GM19328 (cell line): ENCODE measurements at regions not wholly inside any gene's neighbourhood (a gene's known extent, or its start where the extent isn't known, plus 50 kb on each side); places are given as distances from the start of the nearest gene placed in this dataset.

Experiments
- ATAC-seq: cut with Tn5 transposase; IDR thresholded peaks from one replicate; pipeline ENCODE4 v1.9.1; 2021; ENCODE audit warnings: mild to moderate bottlenecking, moderate library complexity; ENCODE audit not compliant: unreplicated experiment

DNA sequence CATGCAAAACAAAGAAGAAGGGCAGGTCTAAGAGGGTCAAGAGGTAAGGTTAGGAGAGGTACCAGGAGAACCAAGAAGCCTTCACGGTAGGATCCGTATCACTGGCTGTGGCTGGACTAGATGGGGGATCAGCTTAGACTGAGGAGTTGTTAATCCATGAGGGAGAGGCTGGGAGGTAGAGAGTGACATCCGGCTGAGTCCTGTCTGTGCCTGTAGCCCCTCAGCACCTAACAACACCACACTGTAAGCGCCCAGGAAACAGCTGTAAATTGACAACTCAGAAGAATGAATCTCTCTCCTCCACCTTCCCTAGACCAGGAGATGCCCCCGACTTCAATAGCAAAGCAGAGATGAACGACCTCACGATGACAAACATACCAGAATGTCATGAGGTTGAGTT lies 199.4 kb upstream of the RPL38 start:
- no peak for ATAC-seq

DNA sequence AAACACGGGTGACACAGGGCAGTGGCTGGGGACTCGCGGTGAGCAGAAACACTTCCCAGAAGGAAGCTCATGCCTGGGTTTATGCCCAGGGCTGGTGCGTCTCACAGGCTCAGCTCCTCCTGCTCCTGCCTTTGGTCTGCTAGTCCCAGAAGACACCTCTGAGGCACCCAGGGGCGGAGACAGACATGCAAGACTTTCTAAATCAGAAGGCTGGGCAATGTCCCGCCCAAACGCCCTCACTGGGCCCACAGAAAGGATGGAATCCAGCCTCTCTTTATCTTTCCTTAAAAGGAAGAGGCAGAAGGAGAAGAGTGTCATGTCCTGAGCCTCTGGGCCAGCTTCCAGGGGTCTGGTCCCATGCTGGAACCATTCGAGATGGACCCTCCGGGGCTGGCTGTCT lies 197.7 kb upstream of the RPL38 start:
- no peak for ATAC-seq

DNA sequence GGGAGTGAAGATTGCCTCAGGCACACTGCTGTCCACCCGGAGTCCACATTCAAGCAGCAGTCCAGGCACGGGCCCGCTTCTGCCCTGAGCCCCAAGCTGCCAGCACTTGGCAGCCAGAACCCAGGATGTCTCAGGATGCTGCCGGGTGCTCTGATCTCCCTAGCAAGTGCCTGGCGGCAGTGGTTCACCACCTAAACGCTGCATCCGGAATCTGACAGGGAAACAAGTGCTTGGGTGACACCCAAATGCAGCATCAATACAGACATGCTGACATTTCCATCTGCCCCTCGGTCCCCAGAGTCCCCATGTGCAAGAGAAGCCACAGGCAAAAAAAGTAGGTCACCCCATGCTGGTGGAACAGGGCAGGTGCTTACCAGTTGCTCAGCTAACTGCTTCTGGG lies 197.1 kb upstream of the RPL38 start:
- no peak for ATAC-seq

DNA sequence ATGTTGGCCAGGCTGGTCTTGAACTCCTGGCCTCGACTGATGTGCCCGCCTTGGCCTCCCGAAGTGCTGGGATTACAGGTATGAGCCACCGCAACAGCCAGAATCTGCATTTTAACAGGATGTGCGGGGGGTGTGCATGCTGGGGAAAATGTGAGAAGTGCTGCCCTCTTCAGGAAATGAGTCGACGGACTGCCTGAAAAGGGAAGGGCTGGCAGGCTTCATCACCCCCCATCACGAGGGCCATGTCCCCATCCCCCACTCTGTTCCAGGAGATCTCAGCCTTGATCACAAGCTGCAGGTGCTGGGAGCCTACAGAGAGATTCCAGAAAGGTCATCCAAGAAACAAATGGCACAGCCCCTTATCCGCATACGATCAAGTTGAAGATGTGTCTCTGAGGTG lies 195.3 kb upstream of the RPL38 start:
- no peak for ATAC-seq

DNA sequence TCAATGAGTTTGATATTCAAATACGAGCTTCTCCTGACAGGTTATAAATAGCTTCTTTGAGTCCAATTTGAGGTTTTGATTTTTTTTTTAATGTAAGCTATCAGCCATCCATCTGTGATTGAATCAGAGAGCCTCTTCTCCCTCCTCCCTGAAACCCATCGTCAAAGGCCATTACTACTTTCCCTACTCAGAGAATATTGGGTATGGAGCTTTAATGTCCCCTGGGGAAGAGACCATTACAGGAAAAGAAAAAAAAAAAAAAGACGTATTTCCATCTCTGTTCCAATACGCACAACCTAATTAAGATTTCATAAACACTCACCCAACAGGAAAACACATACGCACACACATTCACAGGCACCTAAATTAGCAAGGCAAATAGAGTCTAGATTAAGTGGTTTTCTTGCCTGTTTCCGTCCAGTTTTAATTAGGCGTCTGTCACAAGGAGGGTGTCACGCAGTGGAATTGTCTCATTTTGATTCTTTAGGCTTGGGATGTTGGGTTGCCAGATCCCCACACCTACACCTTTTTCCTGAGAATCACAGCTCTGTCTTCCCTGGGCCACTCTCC lies 194.3 kb upstream of the RPL38 start:
- ATAC-seq = no peak

DNA sequence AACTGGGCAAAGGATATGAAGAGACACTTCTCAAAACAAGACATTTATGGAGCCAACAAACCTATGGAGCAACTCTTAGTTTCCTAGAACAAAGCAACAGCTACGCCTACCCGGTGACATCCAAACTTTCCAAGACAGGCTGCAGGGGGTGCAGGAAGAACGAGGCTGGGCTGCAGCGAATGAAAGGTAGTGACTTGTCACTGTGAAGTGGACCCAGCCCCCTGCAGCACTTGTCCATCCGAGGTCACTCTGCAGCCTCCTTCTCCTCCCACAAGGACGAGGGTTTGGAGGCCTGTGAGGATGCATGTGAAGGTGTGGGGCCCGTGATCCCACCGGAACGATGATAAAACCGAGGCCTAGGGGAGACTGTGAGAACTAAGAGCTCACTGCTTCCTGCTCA lies 192.6 kb upstream of the RPL38 start:
- ATAC-seq = no peak

DNA sequence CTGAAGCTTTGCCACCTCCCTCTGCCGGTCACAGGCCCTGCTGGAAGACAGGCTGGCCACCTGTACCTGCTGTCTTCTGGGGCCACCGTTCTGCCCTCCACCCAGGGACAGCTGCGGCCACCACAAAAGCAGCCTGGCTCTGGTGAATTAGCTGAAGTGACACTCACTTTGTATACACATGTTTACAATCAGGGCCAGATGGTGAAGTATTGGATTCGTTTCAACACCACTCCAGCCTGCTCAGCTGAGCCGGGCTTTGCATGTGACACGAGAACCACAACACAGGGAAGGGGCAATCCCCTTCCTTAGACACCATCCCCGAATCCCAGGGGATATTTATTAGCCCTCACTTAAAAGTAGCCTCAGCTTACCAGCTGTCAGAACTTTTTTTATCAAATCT lies 191.5 kb upstream of the RPL38 start:
- ATAC-seq = no peak

DNA sequence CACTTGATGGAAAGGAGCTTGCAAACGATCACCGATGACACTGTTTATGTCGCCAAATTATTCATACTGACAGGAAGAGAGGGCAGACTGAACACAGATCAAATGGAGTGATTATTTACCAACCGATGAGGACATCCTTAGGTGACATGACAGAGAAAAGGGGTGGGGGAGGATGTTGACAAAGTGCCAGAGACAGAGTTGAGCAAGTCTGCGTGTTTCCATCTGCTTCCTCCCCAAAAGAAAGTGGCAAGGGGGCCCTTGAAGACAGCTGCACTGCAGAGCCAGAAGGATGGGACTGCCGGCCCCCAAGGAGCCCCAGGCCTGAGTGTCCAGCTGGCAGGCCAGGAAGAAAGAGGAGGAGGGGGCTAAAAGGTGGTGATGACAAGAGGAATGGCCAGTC lies 191.0 kb upstream of the RPL38 start:
- no peak for ATAC-seq

DNA sequence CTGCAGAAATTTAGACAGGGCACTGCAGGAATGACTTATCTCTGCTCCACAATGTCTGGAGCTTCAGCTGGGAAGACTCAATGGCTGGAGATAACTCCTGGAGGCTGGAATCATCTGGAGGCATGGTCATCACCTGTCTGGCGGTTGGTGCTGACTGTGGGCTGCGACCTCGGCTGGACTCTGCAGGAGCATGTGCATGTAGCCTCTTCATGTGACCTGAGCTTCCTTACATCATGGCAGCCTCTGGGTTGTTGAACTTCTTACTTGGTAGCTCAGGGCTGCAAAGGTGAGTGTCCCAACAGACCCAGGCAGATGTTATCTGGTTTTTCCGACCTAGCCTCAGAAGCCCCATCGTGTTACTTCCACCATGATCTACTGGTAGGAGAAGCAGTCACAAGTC lies 188.2 kb upstream of the RPL38 start:
- ATAC-seq = no peak

DNA sequence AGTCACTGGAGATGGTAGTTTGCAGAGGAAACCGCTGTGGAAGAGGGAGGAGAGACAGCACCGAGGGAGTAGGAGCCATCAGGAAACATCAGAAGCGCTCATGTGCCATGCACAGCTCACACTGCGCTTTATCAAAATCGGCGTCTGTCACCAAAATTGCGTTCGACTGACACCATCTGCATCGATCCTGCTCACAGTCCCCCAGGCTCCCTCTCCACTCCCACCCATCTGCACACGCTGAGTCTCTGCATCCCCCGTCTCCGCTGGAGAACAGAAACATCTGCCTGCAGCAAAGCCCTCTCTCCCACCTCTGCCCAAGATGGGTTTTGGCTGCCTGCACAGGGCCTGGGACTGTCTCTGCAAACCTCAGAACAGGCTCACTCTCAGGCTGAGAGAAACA lies 187.5 kb upstream of the RPL38 start:
- no peak for ATAC-seq

DNA sequence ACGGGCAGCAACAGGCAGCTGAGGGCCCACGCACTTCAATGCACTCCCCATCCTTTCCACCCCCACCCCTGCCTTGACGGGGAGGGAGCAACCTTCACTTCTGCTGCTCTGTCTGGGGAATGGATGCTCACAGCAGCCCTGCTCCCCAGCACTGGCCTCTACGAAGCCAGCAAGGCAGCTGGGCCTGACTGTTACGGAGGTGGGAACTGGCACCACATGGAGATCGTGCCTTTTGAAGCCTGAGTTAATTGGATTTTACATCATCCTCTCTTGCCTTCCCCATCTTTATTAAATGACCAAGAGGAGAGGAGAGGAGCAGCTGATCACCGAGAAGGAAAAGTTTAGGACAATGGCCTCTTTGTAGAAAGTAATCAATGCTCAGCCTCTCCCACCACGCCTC lies 187.0 kb upstream of the RPL38 start:
- no peak for ATAC-seq

DNA sequence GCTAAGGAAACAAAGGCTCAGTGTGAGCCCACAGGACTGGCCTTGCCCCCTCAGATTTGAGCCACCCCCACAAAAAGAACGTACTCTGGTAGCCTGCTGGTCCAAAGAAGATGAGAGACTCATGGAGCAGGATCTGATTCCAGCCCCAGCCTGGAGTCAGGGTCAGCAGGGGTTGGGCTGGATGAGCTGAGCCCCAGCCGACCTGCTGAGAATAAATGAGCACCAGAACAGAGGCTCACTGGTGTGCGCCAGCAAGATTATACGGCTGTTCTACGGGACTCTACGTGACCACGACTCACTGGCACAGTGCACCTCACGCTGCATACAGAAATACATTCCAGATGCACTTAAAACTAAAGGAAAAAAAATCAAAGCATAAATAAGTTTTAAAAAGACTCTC lies 186.0 kb upstream of the RPL38 start:
- no peak for ATAC-seq

DNA sequence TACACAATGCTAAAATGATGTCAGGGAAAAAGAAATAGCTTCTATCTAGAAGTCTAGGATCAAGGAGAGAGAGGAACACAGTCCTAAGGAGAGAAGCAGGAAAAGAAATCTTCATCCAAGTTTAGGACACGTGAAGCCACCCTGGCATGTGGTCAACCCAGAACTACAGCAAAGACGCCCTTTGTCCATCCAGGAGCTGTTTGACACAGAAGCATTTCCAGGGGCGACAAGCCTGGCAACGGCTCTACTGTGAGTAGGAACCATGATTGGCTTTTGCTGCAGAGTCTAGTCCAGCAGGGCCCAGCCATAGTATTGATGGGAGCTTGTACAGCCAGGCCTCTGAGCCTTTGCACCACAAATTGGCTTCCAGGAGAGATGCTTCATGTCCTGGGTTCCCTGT lies 185.4 kb upstream of the RPL38 start:
- no peak for ATAC-seq

DNA sequence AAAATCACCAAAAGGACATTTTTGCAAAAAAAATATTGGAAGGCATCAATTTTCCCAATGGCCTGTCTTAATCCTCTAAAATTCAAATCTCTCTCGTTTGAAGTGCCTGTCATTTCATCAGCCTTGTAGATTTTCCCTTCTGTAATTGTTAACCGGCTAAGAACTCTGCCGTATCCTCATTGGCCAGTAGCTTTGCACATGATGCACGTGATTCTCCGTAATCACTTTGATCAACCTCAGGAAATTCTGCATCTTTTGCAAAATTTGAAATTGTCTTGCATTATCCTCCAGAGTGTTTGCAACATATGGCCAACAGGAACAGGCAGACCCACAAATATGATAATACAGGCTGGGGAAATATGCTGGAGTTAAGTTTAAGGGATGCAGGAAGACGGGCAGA lies 184.2 kb upstream of the RPL38 start:
- no peak for ATAC-seq

DNA sequence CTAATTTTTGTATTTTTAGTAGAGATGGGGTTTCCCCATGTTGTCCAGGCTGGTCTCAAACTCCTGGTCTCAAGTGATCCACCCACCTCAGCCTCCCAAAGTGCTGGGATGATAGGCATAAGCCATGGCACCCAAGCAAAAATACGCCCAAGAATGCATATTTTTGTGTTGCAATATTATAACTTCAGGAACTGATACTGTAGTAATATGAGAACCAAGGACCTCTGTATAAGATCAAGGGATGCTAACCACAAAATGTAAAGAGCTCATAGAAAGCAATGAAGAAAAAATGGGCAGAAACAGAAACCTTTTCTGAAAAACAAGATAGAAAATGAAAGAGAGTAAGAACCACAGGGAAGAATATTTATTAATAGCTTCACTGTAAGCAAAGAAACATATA lies 183.6 kb upstream of the RPL38 start:
- no peak for ATAC-seq

DNA sequence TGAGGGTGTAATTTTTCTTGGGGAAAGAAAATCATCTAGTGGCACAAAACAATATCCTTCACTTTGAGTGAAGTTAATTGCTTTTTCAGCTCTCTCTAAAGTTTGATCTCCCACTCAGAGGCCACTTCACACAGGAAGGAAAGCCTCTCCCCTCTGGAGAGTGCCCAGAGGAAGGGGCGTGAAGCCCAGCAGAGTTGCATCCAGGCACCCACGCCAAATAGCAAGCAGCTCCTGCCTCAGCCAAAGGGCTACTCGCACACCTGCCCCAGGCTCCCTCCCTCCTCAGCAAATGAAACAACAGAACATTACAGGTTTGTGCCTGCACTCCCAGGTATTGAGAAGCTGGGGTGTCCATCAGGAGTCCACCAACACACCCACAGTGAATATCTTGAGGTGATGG lies 183.0 kb upstream of the RPL38 start:
- no peak for ATAC-seq

DNA sequence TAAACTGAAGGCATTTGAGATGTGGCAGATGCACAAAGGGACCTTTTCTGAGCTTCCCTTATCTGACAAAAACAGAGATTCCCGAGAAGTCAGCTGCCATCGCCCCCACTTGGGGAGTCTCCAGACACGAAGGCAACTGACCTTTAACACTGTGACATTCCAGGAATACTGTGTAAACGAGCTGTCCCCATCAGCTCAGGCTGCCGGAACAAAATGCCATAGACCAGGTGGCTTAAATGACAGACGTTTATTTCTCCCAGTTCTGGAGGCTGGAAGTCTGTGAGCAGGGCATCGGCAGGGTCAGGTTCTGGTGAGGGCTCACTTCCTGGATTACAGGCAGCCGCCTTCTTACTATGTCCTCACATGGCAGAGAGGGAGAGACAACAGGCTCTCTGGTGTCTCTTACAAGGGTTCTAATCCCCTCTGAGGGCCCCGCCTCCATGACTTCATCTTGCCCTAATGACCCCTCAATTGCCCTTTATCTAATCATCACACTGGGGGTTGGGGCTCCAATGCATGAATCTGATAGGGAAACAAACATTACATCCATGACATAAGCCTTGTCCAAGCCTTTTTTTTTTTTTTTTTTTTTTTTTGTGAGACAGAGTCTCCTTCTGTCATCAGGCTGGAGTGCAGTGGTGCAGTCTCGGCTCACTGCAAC lies 178.5 kb upstream of the RPL38 start:
- no peak for ATAC-seq

DNA sequence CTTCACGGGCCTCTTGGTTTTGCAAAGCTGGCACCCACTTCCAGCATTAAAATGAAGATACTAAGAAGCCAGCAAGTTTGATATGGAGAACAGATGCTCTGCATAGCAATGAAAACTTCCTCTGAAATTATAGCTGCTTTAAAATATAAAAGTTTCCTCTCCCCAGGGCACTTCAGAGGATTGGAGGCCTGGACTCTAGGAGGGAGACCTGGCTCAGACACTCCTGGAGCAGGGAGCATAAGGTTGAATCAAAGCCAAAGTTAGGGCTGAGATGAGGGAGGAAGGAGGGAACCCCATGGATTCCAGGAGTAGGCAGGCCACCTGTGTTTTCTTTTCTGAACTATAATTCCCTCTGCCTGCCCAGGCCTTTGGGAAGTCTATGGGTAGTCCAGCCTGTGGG lies 176.0 kb upstream of the RPL38 start:
- no peak for ATAC-seq

DNA sequence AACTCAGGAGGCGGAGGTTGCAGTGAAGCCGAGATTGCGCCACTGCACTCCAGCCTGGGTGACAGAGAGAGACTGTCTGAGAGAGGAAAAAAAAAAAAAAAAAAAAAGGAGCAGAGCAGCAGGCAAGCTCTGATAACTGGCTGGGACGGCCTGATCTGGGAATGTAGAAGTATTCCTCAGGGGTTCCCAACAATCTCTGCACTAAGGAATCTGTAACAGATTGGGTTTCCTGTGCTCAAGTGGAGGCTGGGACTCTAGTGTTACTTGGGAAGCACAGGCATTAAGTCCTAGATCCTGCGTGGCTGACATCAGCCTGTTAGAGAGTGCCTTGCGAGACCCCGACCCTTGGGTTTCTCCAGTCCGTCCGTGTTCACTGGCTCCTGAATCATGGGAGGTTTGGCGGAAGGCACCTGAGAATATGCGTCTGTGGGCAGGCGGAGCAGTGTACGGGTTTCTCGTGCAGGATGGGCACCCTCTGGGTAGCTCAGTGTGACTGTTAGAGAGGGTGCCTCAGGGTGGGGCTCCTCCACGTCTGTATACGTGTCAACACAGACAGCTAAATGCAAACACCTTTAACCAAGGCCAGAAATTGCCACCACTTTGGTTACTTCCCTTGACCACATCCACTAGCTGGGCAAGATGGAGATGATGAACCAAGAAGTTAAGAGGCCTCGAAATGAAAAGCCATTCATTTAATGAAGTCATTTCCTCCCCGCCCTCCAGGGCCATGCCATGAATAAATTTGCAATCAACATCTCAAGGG lies 174.9 kb upstream of the RPL38 start:
- no peak for ATAC-seq

DNA sequence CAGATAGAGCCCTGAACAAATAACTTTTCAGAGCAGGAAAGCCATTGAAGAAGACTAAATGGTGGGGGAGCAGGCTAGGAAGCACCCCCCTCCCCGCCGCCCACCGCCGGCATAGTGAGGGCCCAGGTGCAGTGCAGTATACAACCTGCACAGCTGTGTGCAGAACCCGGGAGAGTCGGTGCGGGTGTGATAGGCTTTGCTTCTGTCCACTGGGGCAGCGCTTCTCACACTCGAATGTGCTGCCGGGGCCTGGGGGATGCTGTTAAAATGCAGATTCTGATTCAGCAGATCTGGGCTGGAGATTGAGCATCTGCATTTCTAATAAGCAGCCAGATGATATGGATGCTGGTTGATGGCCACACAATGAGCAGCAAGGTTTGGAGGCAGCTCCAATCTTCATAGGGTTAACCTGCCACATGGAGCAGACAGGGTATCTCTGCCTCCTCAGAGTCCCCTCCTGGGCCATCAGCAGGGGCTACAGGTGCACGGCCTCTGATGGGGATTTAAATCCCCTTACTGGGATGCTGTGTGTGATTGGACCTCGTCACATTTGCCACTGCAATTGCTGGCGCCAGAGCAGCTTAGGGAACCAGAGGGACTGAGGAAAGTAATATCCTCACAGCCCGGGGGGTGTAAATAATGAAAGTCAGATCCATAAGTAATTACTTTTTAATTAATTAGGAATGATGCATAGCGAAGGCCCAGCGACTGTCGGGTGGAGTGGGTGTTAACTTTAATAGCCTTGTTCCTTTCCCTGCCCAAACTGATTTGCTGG lies 172.0 kb upstream of the RPL38 start:
- no peak for ATAC-seq

DNA sequence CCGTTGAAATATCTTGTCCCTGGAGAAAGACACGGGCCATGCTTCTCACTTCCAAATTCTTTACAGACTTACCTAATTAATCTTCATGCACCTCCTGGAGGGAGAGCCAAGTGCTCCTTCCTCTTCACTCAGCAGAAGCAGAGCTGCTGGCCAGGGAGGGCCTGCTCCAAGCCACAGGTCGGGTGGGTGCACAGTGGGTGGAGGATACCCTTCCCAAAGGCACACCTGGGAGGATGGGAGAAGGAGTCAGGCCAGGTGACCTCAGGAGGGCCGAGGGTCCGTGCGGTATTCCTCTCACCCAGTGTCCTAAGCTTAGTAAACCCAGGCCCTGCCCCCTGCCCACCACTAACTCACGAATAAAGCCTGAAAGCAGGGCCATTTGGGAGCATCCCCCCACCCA lies 171.3 kb upstream of the RPL38 start:
- no peak for ATAC-seq

DNA sequence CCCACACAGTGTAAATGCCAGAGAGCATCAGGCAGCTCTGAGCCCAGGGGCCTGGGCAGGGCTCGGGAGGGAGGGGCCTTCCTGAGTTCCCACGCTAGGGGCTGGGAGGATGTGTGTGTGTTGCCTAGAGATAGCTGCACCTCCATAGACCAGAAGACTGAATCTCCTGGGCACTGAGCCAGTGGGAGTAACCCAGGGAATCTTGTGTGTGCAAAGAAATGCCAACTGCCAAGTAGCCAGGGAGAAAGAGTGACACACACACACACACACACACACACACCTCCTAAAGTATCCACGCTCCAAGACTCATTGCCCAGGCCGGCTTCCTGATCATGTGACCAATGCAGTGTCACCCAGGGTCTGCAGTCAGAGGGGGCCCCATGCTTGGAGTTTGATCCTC lies 166.2 kb upstream of the RPL38 start:
- no peak for ATAC-seq
